ENCODE measurements at regions not wholly inside any gene's neighbourhood (a gene's known extent, or its start where the extent isn't known, plus 50 kb on each side); places are given as distances from the start of the nearest gene placed in this dataset.

DNA sequence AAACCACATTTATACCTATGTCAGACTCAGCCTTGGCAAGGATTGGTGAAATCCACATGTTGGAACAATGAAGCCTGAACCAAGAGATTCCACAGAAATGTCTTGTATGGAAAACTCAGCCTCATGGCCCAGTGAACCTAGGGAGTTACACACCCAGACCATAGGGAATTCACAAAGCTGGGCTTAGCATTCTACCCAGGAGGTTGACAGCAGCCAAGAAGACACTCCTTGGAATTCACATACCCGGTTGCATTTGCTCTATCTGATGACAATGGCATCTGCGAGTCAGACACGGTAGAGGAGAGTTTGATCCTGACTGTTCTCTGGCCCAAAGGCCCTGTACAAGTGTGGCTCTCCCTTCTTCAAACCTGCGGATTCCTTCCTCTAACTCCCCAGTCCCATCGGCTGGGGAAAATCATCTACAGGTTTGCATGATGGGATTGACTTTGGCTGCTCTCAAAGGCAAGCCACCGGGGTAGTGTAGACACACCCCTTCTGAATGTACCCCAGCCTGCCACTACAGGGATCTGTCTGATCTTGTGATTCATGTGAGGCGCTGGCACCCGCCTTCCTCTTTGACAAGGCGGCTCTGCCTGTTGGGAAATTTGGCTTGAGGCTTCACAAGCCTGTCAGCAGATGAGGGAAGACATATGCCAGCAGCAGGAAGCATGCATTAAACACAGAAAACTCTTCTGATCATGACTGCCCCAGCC is 297.3 kb upstream of the KAZN start:
- Histone ChIP-seq H3K4me3 (ENCODE audit: low read depth, low read length) (no peak overlapping the region), H3K27ac (ENCODE audit: low read depth, low read length) (no peak overlapping the region), H3K9me3 (ENCODE audit: control insufficient read depth, insufficient read depth, low read length) (no peaks in the 10 kb centered on the region), H3K9ac (ENCODE audit: low read depth, low read length) (no peak overlapping the region), H3K27me3 (ENCODE audit: control insufficient read depth, insufficient read depth, low read length) (no peaks in the 10 kb centered on the region), H3K36me3 (ENCODE audit: control insufficient read depth, insufficient read depth, low read length) (no peaks in the 10 kb centered on the region), H3K4me1 (ENCODE audit: control insufficient read depth, insufficient read depth, low read length) (peaks cover 11% of the 10 kb centered on the region)

DNA sequence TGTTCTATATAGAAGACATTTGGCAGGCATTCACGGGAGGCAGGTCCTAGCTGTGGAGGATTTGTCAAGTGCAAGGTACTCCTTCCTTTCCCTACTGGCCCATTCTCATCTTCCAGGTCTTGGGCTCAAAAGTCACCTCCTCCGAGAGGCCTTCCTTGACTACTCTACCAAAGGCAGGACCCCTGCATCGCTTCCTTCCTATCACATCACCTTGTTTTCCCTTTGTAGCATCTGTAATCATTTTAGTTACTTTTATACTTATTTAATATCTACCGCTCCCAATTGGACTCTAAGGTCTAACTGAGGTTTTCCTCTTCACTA is 296.8 kb upstream of the KAZN start:
- Histone ChIP-seq H3K9ac (ENCODE audit: low read depth, low read length) (no peak overlapping the region), H3K9me3 (ENCODE audit: control insufficient read depth, insufficient read depth, low read length) (no peaks in the 10 kb centered on the region), H3K4me1 (ENCODE audit: control insufficient read depth, insufficient read depth, low read length) (peaks cover 11% of the 10 kb centered on the region), H3K27ac (ENCODE audit: low read depth, low read length) (no peak overlapping the region), H3K4me3 (ENCODE audit: low read depth, low read length) (no peak overlapping the region), H3K36me3 (ENCODE audit: control insufficient read depth, insufficient read depth, low read length) (no peaks in the 10 kb centered on the region), H3K27me3 (ENCODE audit: control insufficient read depth, insufficient read depth, low read length) (no peaks in the 10 kb centered on the region)

DNA sequence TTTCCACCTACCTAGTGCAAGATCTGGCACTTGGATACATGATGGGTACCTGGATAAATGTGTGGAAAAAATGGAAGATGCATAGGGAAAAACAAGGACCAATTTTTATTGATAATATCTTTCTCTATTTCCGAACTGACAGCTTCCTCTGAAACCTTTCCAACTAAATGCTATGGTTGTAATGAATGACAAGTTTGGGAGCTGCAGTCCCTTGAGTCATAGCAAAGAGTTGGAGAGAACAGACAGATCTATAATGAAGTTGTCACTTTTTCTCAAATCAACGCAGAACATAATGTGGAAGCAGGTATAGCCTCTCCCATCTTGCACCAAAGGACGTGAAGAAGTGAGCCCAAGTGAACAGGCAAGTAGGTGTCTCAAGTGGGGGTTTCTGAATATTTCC is 296.5 kb upstream of the KAZN start:
- Histone ChIP-seq H3K36me3 (ENCODE audit: control insufficient read depth, insufficient read depth, low read length) (no peaks in the 10 kb centered on the region), H3K27me3 (ENCODE audit: control insufficient read depth, insufficient read depth, low read length) (no peaks in the 10 kb centered on the region), H3K9ac (ENCODE audit: low read depth, low read length) (no peak overlapping the region), H3K4me3 (ENCODE audit: low read depth, low read length) (no peak overlapping the region), H3K4me1 (ENCODE audit: control insufficient read depth, insufficient read depth, low read length) (peaks cover 8% of the 10 kb centered on the region), H3K27ac (ENCODE audit: low read depth, low read length) (no peak overlapping the region), H3K9me3 (ENCODE audit: control insufficient read depth, insufficient read depth, low read length) (no peaks in the 10 kb centered on the region)

DNA sequence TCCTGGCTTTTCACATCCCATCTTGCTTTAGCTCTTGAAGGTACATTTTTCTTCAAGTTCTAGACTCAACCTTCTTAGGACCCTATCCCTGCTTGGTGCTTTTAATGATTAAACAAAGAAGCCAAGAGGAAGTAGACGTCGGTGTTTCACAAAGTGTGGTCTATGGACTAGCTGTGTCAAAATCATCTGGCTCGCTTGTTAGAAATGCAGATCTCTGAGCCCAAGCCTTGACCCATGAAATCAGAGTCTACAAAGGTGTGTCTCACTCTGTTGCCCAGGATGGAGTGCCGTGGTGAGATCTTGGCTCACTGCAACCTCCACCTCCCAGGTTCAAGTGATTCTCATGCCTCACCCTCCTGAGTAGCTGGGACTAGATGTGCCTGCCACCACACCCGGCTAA is 295.5 kb upstream of the KAZN start:
- Histone ChIP-seq H3K4me1 (ENCODE audit: control insufficient read depth, insufficient read depth, low read length) (no peaks in the 10 kb centered on the region), H3K9ac (ENCODE audit: low read depth, low read length) (no peak overlapping the region), H3K36me3 (ENCODE audit: control insufficient read depth, insufficient read depth, low read length) (no peaks in the 10 kb centered on the region), H3K4me3 (ENCODE audit: low read depth, low read length) (no peak overlapping the region), H3K27me3 (ENCODE audit: control insufficient read depth, insufficient read depth, low read length) (no peaks in the 10 kb centered on the region), H3K27ac (ENCODE audit: low read depth, low read length) (no peak overlapping the region), H3K9me3 (ENCODE audit: control insufficient read depth, insufficient read depth, low read length) (no peaks in the 10 kb centered on the region)

DNA sequence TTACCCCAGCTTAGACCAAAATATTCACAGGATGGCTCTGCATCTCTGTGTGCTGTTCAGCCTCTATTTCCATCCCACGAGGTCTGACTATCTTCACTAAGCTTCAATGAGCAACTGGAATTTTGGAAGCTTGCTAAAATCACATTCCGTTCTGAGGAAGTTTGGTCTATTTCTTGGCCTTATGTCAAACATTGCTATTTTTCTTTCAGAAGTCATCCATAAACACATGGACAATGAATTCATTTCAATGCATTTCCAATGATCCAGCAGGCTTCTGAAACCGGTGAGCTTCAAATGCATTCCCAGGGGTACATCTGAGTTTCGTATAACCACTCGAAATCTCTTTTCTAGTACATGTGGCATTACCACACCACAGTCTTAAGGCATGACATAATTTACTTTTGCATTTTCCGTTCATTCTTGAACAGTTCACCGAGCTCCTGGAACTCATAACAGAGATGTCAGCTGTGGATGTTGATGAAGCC is 294.1 kb upstream of the KAZN start:
- H3K4me3 ChIP-seq (ENCODE audit: low read depth, low read length), result no peak overlapping the region

DNA sequence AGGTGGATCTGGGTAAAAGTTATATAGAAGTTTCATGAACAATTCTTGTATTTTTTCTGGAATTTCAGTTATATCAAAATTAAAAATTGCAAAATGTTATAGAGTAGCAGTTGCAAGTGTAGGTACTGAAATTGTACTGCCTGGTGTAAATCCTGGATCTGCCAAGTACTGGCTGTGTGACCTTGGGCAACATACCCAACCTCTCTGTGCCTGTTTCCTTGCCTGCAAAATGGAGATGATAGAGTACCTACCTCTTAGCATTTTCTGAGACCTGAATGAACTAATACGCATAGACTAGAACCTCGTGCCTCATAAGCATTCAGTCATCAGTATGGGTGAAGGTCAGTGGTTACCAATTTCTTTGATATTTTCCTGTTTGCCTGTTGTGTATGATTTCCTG is 290.0 kb upstream of the KAZN start:
- no peak overlapping the region for H3K9ac ChIP-seq (ENCODE audit: low read depth, low read length)
- H3K9me3 ChIP-seq (ENCODE audit: control insufficient read depth, insufficient read depth, low read length), result no peaks in the 10 kb centered on the region
- no peak overlapping the region for H3K27ac ChIP-seq (ENCODE audit: low read depth, low read length)
- H3K36me3 ChIP-seq (ENCODE audit: control insufficient read depth, insufficient read depth, low read length), result no peaks in the 10 kb centered on the region
- no peaks in the 10 kb centered on the region for H3K27me3 ChIP-seq (ENCODE audit: control insufficient read depth, insufficient read depth, low read length)
- no peak overlapping the region for H3K4me3 ChIP-seq (ENCODE audit: low read depth, low read length)
- H3K4me1 ChIP-seq (ENCODE audit: control insufficient read depth, insufficient read depth, low read length), result no peaks in the 10 kb centered on the region

More for the DNA sequence above, 294.1 kb upstream of the KAZN start:
- Histone ChIP-seq H3K9ac (ENCODE audit: low read depth, low read length) (no peak overlapping the region), H3K27me3 (ENCODE audit: control insufficient read depth, insufficient read depth, low read length) (no peaks in the 10 kb centered on the region), H3K36me3 (ENCODE audit: control insufficient read depth, insufficient read depth, low read length) (no peaks in the 10 kb centered on the region), H3K4me1 (ENCODE audit: control insufficient read depth, insufficient read depth, low read length) (no peaks in the 10 kb centered on the region), H3K9me3 (ENCODE audit: control insufficient read depth, insufficient read depth, low read length) (no peaks in the 10 kb centered on the region), H3K27ac (ENCODE audit: low read depth, low read length) (no peak overlapping the region)

DNA sequence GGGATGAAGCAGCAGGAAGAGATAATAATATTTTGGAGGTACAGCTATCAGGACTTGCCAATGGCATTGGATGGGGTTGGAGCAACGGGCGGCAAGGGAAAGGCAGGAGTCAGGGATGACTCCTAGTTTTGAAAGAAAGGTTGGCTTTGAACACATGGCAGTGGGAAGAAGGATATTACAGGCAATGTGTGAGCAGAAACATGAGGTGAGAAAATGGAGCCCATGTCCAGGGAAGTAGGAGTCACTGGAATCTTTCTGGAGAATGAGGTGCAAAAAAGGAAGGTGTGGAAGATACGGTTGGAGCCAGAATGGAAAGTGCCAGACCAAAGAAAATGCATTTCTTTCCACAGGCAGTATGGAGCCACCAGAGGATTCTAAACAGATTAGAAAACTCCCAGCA is 288.5 kb upstream of the KAZN start:
- Histone ChIP-seq H3K9me3 (ENCODE audit: control insufficient read depth, insufficient read depth, low read length) (no peaks in the 10 kb centered on the region), H3K9ac (ENCODE audit: low read depth, low read length) (no peak overlapping the region), H3K36me3 (ENCODE audit: control insufficient read depth, insufficient read depth, low read length) (no peaks in the 10 kb centered on the region), H3K27ac (ENCODE audit: low read depth, low read length) (no peak overlapping the region), H3K4me1 (ENCODE audit: control insufficient read depth, insufficient read depth, low read length) (no peaks in the 10 kb centered on the region), H3K4me3 (ENCODE audit: low read depth, low read length) (no peak overlapping the region), H3K27me3 (ENCODE audit: control insufficient read depth, insufficient read depth, low read length) (no peaks in the 10 kb centered on the region)

DNA sequence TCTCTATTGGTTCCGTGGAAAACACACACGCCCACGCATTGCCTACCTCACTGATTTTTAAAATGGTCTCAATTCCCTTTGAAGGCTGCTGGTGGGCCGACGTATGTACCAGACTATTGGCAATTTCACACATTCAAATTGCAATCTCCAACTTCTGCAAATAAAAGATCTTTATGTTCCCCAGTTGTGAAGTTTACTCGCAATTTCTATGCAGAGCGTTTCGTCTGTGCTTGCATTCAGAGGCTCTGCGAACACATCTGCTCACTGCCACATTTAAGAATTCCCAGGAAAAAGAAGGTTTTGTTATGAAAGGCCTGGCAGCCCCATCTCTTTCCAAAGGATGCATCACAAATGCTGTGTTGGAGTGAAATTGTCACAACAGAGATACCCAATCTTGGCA is 288.0 kb upstream of the KAZN start:
- Histone ChIP-seq H3K4me1 (ENCODE audit: control insufficient read depth, insufficient read depth, low read length) (no peaks in the 10 kb centered on the region), H3K9ac (ENCODE audit: low read depth, low read length) (no peak overlapping the region), H3K36me3 (ENCODE audit: control insufficient read depth, insufficient read depth, low read length) (no peaks in the 10 kb centered on the region), H3K27me3 (ENCODE audit: control insufficient read depth, insufficient read depth, low read length) (no peaks in the 10 kb centered on the region), H3K4me3 (ENCODE audit: low read depth, low read length) (no peak overlapping the region), H3K9me3 (ENCODE audit: control insufficient read depth, insufficient read depth, low read length) (no peaks in the 10 kb centered on the region), H3K27ac (ENCODE audit: low read depth, low read length) (no peak overlapping the region)

DNA sequence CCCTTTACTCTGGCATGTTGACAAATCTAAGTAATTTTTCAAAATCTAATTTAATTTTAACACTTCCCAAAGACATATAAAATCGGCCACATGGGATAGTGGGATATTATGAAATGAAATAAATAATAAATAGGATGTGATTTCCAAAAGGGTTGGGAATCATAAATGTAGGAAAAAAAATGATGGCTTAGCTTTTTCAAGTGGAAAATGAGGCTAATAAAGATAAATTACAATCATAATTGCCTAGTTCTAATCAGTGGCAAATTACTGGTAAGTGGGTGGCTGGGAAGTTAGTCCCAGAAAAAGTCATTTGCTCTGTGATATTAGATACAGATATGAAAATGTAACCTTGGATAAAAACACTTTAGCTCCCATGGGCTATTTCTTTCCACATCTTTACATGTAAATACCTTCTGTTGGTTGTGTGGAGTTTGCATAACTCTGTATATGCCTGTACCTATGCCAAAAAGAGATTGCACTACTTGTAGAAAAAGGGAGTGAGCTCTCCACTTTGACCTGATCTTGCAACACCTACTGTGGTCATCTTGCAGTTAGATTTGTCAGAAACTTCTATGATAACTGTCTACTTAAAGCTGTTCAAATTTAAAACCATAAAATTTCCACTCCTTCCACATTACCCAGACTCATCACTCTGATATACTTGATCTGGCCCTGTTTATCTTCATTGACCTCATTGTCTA is 284.6 kb upstream of the KAZN start:
- no peak overlapping the region for H3K9ac ChIP-seq (ENCODE audit: low read depth, low read length)
- no peaks in the 10 kb centered on the region for H3K27me3 ChIP-seq (ENCODE audit: control insufficient read depth, insufficient read depth, low read length)
- no peaks in the 10 kb centered on the region for H3K4me1 ChIP-seq (ENCODE audit: control insufficient read depth, insufficient read depth, low read length)

DNA sequence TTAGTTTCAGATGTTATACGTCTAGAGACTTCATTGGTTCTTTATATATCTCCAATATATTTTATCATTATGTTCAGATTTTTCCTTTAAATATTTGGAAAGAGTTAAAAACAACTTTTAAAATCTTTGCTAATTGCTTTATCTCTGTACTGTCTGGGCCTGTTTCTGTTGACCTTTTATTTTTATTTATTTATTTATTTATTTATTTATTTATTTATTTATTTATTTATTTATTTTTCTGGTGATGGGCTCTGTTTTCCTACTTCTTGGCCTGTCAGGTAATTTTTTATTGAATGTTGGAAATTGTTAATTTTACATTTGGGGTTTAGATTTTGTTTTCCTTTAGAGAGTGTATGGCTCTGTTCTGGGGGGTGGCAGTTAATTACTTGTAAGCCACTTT is 279.7 kb upstream of the KAZN start:
- Histone ChIP-seq H3K36me3 (ENCODE audit: control insufficient read depth, insufficient read depth, low read length) (no peaks in the 10 kb centered on the region), H3K4me1 (ENCODE audit: control insufficient read depth, insufficient read depth, low read length) (peaks cover 22% of the 10 kb centered on the region), H3K9me3 (ENCODE audit: control insufficient read depth, insufficient read depth, low read length) (no peaks in the 10 kb centered on the region), H3K27me3 (ENCODE audit: control insufficient read depth, insufficient read depth, low read length) (no peaks in the 10 kb centered on the region), H3K4me3 (ENCODE audit: low read depth, low read length) (no peak overlapping the region), H3K9ac (ENCODE audit: low read depth, low read length) (no peak overlapping the region), H3K27ac (ENCODE audit: low read depth, low read length) (no peak overlapping the region)

More for the DNA sequence above, 284.6 kb upstream of the KAZN start:
- Histone ChIP-seq H3K4me3 (ENCODE audit: low read depth, low read length) (no peak overlapping the region), H3K36me3 (ENCODE audit: control insufficient read depth, insufficient read depth, low read length) (no peaks in the 10 kb centered on the region), H3K27ac (ENCODE audit: low read depth, low read length) (no peak overlapping the region), H3K9me3 (ENCODE audit: control insufficient read depth, insufficient read depth, low read length) (no peaks in the 10 kb centered on the region)

DNA sequence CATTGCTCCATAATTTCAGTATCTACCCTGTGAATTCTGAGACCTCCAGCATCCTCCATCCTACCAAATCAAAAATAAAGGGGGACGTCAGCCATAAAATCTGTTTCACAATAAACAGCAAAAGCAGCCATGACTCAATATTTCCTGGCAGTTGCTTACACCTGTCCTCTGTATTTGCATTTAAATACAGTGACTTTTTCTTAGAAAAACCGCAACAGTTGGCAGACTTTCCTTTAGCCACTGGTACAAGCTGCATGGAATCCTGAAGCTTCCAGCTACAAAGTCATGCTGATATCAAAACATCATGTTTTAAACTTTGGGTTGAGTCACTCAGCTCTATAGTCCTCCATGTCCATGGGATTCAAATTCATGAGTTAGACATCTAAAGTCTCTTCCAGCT is 278.0 kb upstream of the KAZN start:
- Histone ChIP-seq H3K4me3 (ENCODE audit: low read depth, low read length) (no peak overlapping the region), H3K27ac (ENCODE audit: low read depth, low read length) (no peak overlapping the region), H3K36me3 (ENCODE audit: control insufficient read depth, insufficient read depth, low read length) (no peaks in the 10 kb centered on the region), H3K4me1 (ENCODE audit: control insufficient read depth, insufficient read depth, low read length) (peaks cover 22% of the 10 kb centered on the region), H3K9ac (ENCODE audit: low read depth, low read length) (no peak overlapping the region), H3K27me3 (ENCODE audit: control insufficient read depth, insufficient read depth, low read length) (no peaks in the 10 kb centered on the region), H3K9me3 (ENCODE audit: control insufficient read depth, insufficient read depth, low read length) (no peaks in the 10 kb centered on the region)
